Astrocyte (in vitro differentiated cells and primary cell): ENCODE measurements at regions not wholly inside any gene's neighbourhood (a gene's known extent, or its start where the extent isn't known, plus 50 kb on each side); places are given as distances from the start of the nearest gene placed in this dataset.

Source experiments
- DNase-seq: peaks from one replicate; pipeline ENCODE4 v3.0.0-alpha.2; 2010; ENCODE audit warnings: low read depth
- FAIRE-seq: peaks from 2 replicates; lab custom pipeline; 2011; peaks lifted over from hg19 to GRCh38; lab: Jason Lieb, UNC
- H2AFZ ChIP-seq: 2 replicates; pipeline ENCODE4 v1.6.0; 2012; ENCODE audit warnings: low read depth, low read length, inconsistent platforms
- H3K27ac ChIP-seq: 2 replicates; pipeline ENCODE4 v1.5.1; 2011; ENCODE audit warnings: low read depth, low read length, inconsistent platforms
- H3K27me3 ChIP-seq: 2 replicates; pipeline ENCODE4 v1.6.0; 2011; ENCODE audit warnings: low read length, inconsistent platforms; ENCODE audit not compliant: insufficient read depth
- H3K36me3 ChIP-seq: 2 replicates; pipeline ENCODE4 v1.5.1; 2011; ENCODE audit warnings: low read length, inconsistent platforms; ENCODE audit not compliant: insufficient read depth
- H3K4me1 ChIP-seq: 2 replicates; pipeline ENCODE4 v1.5.1; 2011; ENCODE audit warnings: low read length, inconsistent platforms; ENCODE audit not compliant: insufficient read depth
- H3K4me2 ChIP-seq: 2 replicates; pipeline ENCODE4 v1.6.0; 2012; ENCODE audit warnings: low read length, inconsistent platforms
- H3K4me3 ChIP-seq: 2 replicates; pipeline ENCODE4 v1.5.1; 2011; ENCODE audit warnings: low read depth, mild to moderate bottlenecking, low read length, inconsistent platforms; ENCODE audit not compliant: insufficient read depth
- H3K79me2 ChIP-seq: 2 replicates; pipeline ENCODE4 v1.6.0; 2012; ENCODE audit warnings: mild to moderate bottlenecking, low read length, inconsistent platforms; ENCODE audit not compliant: insufficient read depth
- H3K9ac ChIP-seq: 2 replicates; pipeline ENCODE4 v1.6.0; 2012; ENCODE audit warnings: mild to moderate bottlenecking, low read length, inconsistent platforms
- H3K9me3 ChIP-seq: 2 replicates; pipeline ENCODE4 v1.5.1; 2012; ENCODE audit warnings: low read depth, mild to moderate bottlenecking, low read length, inconsistent platforms; ENCODE audit not compliant: insufficient read depth
- H4K20me1 ChIP-seq: 2 replicates; pipeline ENCODE4 v1.6.0; 2012; ENCODE audit warnings: low read length, inconsistent platforms; ENCODE audit not compliant: insufficient read depth
- H3K27ac Mint-ChIP-seq: one replicate; pipeline ENCODE4 v1.8.0; 2021; ENCODE audit warnings: mild to moderate bottlenecking, mixed read lengths; ENCODE audit not compliant: unreplicated experiment
- H3K27me3 Mint-ChIP-seq: one replicate; pipeline ENCODE4 v1.8.0; 2021; ENCODE audit warnings: low read depth, mixed read lengths; ENCODE audit not compliant: unreplicated experiment
- H3K36me3 Mint-ChIP-seq: one replicate; pipeline ENCODE4 v1.8.0; 2021; ENCODE audit warnings: low read depth, mixed read lengths; ENCODE audit not compliant: unreplicated experiment
- H3K4me1 Mint-ChIP-seq: one replicate; pipeline ENCODE4 v1.8.0; 2021; ENCODE audit warnings: low read depth, mixed read lengths; ENCODE audit not compliant: unreplicated experiment
- H3K4me3 Mint-ChIP-seq: one replicate; pipeline ENCODE4 v1.8.0; 2021; ENCODE audit warnings: mild to moderate bottlenecking, moderate library complexity, mixed read lengths; ENCODE audit not compliant: unreplicated experiment
- H3K9me3 Mint-ChIP-seq: one replicate; pipeline ENCODE4 v1.8.0; 2021; ENCODE audit warnings: mild to moderate bottlenecking, mixed read lengths; ENCODE audit not compliant: unreplicated experiment
- EZH2 ChIP-seq: IDR thresholded peaks from 2 replicates; pipeline ENCODE4 v1.6.1; 2012; ENCODE audit warnings: mild to moderate bottlenecking, low read length, inconsistent platforms; ENCODE audit not compliant: insufficient read depth
- TF ChIP-seq, protein P1 (sequence below): IDR thresholded peaks from 2 replicates; pipeline ENCODE4 v1.5.1; 2011; ENCODE audit warnings: low read depth, mild to moderate bottlenecking, inconsistent platforms, low read length, moderate library complexity; ENCODE audit not compliant: insufficient read depth

DNA sequence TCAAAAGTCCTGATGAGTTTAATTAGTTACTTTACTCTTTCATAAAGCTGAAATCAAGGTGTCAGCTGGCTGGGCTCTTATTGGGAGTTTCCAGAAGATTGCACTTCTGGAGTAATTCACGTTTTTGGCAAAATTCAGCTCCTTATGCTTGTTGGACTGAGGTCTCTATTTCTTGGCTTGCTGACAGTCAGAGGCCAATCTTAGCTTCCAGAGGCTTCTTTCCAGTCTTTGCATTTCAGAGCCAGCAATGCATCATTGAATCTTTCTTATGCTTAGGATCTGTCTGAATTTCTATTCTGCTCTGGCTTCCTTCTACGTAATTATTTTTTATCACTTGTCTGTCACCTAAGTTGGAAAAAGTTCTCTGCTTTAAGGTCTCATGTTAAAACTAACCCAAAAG is 91.4 kb upstream of the SYN3 start:
- H3K36me3 ChIP-seq = no peaks in the 10 kb centered on the region
- no peak overlapping the region for H3K27ac ChIP-seq
- H3K4me1 Mint-ChIP-seq = no peaks in the 10 kb centered on the region
- H3K9ac ChIP-seq = no peak overlapping the region
- H3K27ac Mint-ChIP-seq = no peak overlapping the region
- H3K4me1 ChIP-seq = no peaks in the 10 kb centered on the region
- H3K9me3 Mint-ChIP-seq = no peaks in the 10 kb centered on the region
- no peaks in the 10 kb centered on the region for H4K20me1 ChIP-seq
- peaks cover 6% of the 10 kb centered on the region for H3K9me3 ChIP-seq
- H2AFZ ChIP-seq = no peak overlapping the region
- H3K36me3 Mint-ChIP-seq = no peaks in the 10 kb centered on the region
- H3K4me3 ChIP-seq = no peak overlapping the region
- no peak overlapping the region for H3K4me2 ChIP-seq
- H3K79me2 ChIP-seq = no peaks in the 10 kb centered on the region
- H3K4me3 Mint-ChIP-seq = no peak overlapping the region
- DNase-seq (no peak), FAIRE-seq (no peak)
- H3K27me3 Mint-ChIP-seq = no peaks in the 10 kb centered on the region
- TF ChIP-seq EZH2 = no peak
- TF ChIP-seq, protein P1, sequence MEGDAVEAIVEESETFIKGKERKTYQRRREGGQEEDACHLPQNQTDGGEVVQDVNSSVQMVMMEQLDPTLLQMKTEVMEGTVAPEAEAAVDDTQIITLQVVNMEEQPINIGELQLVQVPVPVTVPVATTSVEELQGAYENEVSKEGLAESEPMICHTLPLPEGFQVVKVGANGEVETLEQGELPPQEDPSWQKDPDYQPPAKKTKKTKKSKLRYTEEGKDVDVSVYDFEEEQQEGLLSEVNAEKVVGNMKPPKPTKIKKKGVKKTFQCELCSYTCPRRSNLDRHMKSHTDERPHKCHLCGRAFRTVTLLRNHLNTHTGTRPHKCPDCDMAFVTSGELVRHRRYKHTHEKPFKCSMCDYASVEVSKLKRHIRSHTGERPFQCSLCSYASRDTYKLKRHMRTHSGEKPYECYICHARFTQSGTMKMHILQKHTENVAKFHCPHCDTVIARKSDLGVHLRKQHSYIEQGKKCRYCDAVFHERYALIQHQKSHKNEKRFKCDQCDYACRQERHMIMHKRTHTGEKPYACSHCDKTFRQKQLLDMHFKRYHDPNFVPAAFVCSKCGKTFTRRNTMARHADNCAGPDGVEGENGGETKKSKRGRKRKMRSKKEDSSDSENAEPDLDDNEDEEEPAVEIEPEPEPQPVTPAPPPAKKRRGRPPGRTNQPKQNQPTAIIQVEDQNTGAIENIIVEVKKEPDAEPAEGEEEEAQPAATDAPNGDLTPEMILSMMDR = no peak
- no peaks in the 10 kb centered on the region for H3K27me3 ChIP-seq

DNA sequence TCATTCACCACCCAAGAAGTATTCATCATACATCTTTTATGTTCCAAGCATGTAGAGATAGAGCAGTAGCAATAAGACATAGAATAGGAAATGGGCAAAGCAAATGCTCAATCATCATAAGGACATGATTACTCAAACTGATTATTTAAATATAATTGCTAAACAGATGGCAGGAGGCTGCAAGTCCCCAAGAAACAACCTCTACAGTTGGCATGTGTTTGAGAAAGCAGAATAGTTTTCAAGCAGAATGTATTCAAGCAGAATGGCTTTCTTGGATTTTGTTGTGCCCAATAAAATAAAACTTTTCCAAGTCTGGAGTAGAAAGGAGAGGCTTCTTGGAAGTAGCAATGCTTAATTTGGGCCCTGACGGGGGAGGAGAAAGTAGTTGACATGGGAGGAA is 86.5 kb upstream of the SYN3 start:
- no peak overlapping the region for H3K9ac ChIP-seq
- H3K9me3 Mint-ChIP-seq = no peaks in the 10 kb centered on the region
- no peaks in the 10 kb centered on the region for H3K4me1 Mint-ChIP-seq
- no peaks in the 10 kb centered on the region for H4K20me1 ChIP-seq
- H3K27ac ChIP-seq = no peak overlapping the region
- H3K4me2 ChIP-seq = no peak overlapping the region
- FAIRE-seq (no peak), DNase-seq (no peak)
- TF ChIP-seq, protein P1 = no peak
- no peaks in the 10 kb centered on the region for H3K36me3 ChIP-seq
- no peaks in the 10 kb centered on the region for H3K4me1 ChIP-seq
- H3K4me3 Mint-ChIP-seq = no peak overlapping the region
- no peak overlapping the region for H3K4me3 ChIP-seq
- no peaks in the 10 kb centered on the region for H3K27me3 ChIP-seq
- H3K27me3 Mint-ChIP-seq = peaks cover 2% of the 10 kb centered on the region
- H3K27ac Mint-ChIP-seq = no peak overlapping the region
- no peaks in the 10 kb centered on the region for H3K79me2 ChIP-seq
- peaks cover 3% of the 10 kb centered on the region for H3K9me3 ChIP-seq
- no peaks in the 10 kb centered on the region for H3K36me3 Mint-ChIP-seq
- no peak overlapping the region for H2AFZ ChIP-seq

DNA sequence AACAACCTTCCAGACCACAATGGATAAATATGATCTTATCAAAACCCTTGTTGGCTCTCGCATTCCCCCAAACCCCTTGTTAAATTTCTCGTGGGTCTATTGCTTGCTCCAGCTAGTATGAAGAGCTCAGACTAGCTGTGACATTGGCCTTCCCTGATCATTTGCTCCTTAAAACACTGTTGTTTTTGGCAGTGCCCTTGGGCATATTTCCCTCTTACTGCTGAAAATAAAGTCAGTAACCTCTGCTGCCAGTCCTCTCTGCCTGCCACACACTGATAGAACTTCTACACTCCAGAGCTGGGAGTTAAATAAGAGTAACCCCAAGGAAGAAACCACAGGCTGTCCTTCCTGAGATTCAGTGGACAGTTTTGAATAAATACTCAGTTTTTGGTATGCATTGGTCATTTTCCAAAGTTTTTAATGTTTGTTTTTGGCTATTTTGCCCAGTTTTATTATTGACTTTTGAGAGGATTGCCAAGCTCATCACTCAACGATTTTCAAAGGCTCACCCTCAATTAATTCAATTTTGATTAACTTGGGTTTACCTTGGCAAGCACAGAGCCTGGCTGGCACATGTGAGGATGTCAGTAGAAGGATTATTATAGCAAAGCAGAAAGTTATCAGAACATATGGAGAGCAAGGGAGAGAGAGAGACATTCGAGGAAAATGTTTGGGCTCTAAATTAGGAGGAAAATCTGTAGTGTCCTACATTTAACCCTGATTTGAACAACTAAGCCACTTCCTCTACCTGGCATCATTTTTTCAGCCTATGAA is 84.3 kb upstream of the SYN3 start:
- Mint-ChIP-seq H3K4me3 (no peak overlapping the region), H3K27ac (no peak overlapping the region), H3K27me3 (peaks cover 5% of the 10 kb centered on the region), H3K4me1 (no peaks in the 10 kb centered on the region), H3K9me3 (no peaks in the 10 kb centered on the region), H3K36me3 (no peaks in the 10 kb centered on the region)
- no peak overlapping the region for H3K9ac ChIP-seq
- FAIRE-seq (no peak), DNase-seq (no peak)
- H3K27ac ChIP-seq = no peak overlapping the region
- no peaks in the 10 kb centered on the region for H3K27me3 ChIP-seq
- H4K20me1 ChIP-seq = no peaks in the 10 kb centered on the region
- peaks cover 3% of the 10 kb centered on the region for H3K9me3 ChIP-seq
- no peaks in the 10 kb centered on the region for H3K36me3 ChIP-seq
- H3K79me2 ChIP-seq = no peaks in the 10 kb centered on the region
- H2AFZ ChIP-seq = no peak overlapping the region
- no peaks in the 10 kb centered on the region for H3K4me1 ChIP-seq
- TF ChIP-seq EZH2 = no peak
- TF ChIP-seq, protein P1 = no peak
- no peak overlapping the region for H3K4me2 ChIP-seq
- H3K4me3 ChIP-seq = no peak overlapping the region
